Adipose tissue (tissue), 3 donors: ENCODE measurements at regions not wholly inside any gene's neighbourhood (a gene's known extent, or its start where the extent isn't known, plus 50 kb on each side); places are given as distances from the start of the nearest gene placed in this dataset.

Experiments
- H3K27ac ChIP-seq: one replicate; pipeline ENCODE4 v1.5.1; 2013; ENCODE audit warnings: low read depth, low read length
- WGBS, 3 donors: extraction: QIAGEN DNeasy Blood & Tissue Kit; methylation state at CpG; one replicate each; pipeline ENCODE4 v1.1.7; 2013; 5-methylcytosine and 5-hydroxymethylcytosine counted together
- donor health status: healthy with polysubstance abuse.
- donor health status: Bipolar disorder and iron deficiency.
- donor health status: healthy.

DNA sequence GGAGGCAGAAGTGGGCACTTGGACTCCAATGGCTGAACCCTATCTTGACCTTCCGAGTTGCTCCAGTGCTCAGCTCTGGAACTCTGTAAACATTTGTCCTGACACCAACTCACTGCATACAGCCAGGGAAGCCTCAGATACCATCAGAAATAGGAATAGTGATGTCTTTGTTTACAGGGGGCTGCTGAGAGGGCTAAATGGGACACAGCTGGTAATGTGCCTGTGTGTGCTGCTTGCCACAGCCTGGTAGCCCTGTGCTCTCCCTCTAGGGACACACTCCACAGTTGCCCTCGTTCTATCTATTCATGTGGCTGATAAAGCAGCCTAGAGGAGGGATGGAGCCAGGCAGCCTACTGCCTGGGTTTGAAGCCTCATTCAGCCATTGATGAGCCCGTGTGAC, 559.8 kb downstream of the MIAT start:
- WGBS, 3 donors = 53 to 83% (median 79%) methylated on average over 3 of the region's 3 CpGs
- no peak overlapping the region for H3K27ac ChIP-seq

DNA sequence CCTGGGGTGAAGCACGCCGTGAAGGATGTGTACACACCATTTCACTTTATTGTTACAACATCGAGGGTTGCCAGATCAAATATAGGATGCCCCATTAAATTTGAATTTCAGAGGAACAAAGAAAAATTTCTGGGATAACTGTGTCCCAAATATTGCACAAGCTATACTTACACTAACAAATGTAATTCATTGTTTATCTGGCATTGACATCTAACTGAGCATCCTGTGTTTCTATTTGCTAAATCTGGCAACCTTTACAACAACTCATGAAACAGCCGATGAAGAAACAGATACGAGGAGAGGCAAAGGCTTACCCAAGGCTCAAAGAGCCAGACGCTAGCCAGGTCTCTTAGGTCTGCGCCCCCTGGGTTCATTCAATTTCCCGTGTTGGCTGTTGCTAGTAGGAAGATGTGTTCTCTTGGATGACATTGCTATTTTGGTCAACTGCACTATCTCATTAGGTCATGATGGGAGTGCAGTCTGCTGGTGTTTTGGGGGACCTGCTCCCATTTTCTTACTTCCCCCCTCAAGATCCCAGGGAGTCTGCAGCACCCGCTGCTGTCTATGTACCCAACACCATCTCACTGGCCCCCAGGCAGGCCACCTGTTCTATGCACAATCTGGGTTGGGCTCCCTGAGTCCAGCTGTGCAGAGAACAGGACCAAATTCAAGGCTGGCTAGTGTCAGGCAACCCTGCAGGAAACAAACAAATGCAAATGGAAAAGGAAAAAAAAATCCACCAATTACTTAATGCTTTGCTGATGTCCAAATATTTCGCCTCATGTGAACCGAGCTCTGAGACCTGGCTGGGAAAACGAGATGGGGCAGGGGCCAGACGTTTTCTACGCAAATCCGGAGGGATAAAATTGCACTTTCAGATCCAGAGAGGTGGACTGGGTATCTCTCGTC, 560.9 kb downstream of the MIAT start:
- H3K27ac ChIP-seq = no peak overlapping the region

DNA sequence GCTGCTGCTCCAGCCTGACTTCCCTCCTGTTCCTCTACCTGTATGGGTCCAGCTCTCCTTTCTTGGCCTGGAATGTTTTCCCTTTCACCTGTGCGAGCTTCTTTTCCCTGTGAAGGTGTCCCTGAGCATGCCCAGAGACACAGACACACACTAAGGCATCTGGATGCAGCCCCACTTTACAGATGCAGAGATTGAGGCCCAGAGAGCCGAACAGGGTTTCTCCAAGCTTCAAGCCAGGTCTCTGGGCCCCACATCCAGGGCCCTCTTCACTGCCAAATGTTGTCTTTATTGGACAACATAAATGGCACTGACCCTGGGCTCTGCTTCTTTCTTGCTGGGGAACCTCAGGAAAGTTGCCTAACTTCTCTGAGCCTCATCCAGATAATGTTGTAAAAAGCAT, 561.6 kb downstream of the MIAT start:
- H3K27ac ChIP-seq = no peak overlapping the region
- WGBS, 3 donors = 74 to 87% (median 80%) methylated on average over 2 of the region's 2 CpGs

More for the DNA sequence above, 560.9 kb downstream of the MIAT start:
- 56 to 75% (median 58%) methylated on average over 16 of the region's 16 CpGs for WGBS, 3 donors

DNA sequence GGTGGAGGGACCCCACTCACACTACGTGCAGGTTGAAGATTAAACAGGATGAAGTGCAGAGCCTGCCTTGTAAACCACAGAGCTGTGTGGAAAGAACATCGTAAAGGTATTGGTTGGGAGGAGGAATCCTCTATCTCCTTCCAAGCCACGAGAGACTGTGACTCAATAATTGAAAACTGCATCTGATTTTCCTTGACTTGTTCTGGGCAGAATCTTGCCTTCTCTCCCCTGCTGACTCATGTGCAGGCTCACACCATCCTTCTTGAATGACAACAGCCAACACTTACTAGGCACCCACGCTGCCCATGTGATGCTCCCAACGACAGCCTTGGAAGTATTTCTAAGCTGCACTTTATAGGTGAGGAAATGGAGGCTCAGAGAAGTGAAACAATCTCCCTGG, 563.0 kb downstream of the MIAT start:
- H3K27ac ChIP-seq = no peak overlapping the region
- WGBS, 3 donors = 47 to 63% (median 55%) methylated on average over 5 of the region's 5 CpGs

DNA sequence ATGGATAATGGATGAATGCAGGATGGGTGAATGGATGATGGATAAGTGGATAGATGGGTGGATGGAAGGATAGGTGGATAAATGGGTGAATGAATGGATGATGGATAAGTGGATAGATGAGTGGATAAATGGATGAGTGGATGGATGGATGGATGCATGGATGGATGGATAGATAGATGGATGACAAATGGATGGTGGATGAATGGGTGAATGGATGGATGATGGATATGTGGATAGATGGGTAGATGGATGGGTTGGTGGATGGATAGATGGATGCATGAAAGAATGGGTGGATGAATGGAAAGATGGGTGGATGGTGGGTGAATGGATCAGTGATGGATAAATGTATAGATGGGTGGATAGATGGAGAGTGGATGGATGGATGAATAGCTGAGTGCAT, 564.8 kb downstream of the MIAT start:
- no peak overlapping the region for H3K27ac ChIP-seq

DNA sequence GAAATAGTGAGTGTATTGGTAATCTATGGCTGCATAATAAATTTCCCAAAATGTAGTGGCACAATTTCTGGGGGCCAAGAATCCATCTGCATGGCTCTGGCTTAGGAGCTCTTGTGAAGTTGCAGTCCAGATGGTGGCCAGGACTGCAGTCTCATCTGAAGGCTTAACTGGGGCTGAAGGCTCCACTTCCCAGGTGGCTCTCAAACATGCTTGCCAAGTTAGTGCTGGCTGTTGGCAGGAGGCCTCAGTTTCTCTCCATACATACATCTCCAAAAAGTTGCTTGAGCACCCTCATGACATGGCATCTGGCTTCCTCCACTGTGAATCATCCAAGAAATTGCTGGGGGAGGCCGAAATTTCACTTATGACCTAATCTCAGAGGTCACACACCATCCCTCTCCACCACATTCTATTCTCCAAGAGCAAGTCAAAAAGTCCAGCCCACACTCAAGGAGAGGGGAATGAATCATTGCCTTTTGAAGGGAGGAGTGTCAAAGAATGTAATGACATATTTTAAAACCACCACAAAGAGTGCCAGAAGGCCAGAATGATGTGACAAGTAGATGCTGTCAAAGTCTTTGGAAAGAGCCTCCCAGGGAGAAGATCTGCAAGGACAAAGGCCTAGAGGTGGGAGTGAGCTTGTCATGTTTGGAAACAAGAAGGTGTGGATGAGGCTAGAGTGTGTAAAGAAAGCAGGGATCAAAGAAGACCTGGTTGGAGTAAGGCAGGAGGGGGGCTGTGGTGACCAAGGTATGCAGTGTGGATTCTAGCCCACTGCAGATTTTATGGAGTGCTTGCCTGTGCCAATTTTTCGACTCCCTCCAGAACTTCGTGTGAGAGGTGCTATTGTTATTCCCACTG, 566.2 kb downstream of the MIAT start:
- no peak overlapping the region for H3K27ac ChIP-seq
- WGBS, 3 donors = 46 to 66% (median 55%) methylated on average over 3 of the region's 3 CpGs

DNA sequence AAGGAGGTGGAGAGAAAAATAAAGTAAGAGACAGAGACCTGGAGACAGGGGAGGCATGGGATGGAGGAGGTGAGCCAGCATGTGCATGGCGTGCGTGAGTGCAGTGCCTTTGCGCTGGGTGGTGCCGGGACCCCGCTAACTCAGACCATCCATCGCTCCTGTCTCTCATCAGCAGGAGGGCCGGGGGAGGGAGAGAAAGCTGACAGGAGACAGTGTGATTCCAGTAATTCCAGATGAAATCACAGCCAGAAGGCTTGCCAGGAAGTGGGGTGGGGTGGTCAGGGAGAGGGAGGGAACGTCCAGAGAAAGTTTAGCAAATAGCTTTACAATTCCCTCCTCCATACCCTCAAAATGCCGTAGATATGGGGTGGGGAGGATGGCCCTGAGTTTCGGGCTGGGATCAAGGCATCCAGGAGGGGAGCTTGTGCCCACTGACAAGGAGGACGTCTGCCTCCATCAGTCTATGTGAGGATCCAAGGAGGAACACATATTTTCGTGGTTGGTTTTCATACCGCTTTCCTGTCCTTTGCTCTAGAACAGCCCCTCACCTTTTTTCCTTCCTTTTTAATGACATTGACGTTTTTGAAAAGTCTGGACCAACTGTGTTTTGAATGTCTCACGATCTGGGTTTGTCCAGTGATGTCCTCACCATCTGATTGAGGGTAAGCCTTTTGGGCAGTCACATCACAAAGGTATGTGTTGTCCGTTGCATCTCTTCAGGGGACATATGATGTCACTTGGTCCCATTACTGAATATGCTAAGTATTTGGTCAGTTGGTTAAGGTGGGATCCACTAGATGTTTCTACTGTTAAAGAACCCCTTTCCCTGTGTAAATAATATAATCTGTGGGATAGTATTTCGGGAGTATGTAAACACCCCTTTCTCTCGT, 567.3 kb downstream of the MIAT start:
- WGBS, 3 donors = 28 to 54% (median 35%) methylated on average over 18 of the region's 18 CpGs
- H3K27ac ChIP-seq = peak overlapping the region; percentile 32

DNA sequence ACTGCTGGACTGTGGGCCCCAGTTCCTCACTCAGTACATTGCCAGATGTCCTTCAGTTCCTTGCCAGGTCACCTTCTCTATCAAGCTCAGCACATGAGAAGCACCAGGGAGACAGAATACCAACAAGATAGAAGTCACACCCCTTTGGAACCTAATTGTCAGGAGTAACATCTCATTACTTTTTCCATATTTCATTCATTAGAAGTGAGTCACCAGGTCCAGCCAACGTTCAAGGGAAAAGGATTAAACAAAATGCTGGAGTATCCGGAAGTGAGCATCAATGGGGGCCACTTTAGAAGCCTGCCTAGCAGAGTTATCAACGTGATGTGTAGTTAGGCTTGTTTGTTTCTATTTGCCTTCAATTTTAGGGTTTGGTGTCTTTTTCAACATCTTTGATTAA, 569.3 kb downstream of the MIAT start:
- 69 to 81% (median 71%) methylated on average over 3 of the region's 3 CpGs for WGBS, 3 donors
- no peak overlapping the region for H3K27ac ChIP-seq

DNA sequence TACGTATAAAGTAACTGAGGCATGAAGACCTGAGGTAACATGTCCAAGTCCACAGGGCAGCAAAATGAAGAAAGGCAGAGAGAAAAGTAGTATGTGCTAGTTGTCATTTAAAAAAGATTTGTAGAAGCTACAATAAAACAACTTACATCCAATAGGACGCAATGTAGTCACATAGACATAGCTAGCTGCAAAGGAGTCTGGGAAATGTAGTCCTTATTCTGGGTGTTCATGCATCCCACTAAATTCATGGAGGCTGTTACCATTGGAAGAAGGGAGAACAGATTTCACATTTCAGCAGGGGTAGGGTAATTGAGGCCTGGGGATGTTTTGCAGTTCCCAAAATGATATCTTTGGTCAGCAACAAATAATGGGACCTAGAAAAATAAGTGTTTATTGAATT, 571.4 kb downstream of the MIAT start:
- 73 to 92% (median 77%) methylated on average over 2 of the region's 2 CpGs for WGBS, 3 donors
- H3K27ac ChIP-seq = no peak overlapping the region

DNA sequence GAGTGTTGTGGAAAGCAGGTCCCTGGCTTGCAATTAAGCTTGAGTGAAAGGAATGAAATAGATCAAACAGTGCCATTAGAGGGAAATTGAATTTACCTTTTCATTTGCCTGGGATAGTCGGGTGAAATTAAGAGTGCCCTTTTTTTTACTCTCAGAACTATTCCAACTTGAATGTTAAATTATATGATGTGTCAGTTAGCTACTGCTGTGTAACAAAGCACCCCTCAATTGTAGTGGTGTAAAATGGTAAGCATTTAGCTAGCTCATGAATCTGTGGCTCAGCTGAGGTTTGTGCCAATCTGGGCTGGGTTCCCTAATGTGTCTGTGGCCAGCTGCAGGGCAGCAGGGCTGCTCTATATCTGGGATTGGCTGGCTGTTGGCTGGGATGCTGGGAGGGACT, 571.4 kb downstream of the MN1 start:
- no peak overlapping the region for H3K27ac ChIP-seq
- WGBS, 3 donors = 91 to 97% (median 95%) methylated on average over 1 of the region's 1 CpG

DNA sequence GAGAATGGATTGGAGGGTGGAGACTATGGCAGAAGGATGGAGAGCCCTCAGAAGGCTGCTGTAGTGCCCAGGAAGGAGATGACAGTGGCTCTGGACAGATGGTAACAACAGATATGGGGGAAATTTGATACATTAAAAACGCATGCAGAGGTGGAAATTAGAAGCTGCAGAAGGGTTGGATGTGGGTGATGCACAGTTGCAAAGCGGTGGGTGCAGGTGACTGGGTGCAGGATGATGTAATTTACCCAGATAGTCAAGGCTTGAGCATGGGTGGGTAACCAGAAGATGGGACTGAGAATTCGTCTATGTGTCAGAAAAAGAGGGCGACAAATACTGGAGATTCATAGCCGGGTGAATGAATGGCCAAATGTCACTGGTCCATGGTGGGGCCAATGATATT, 570.3 kb downstream of the MN1 start:
- WGBS, 3 donors = 83 to 91% (median 88%) methylated on average over 5 of the region's 5 CpGs
- H3K27ac ChIP-seq = no peak overlapping the region

DNA sequence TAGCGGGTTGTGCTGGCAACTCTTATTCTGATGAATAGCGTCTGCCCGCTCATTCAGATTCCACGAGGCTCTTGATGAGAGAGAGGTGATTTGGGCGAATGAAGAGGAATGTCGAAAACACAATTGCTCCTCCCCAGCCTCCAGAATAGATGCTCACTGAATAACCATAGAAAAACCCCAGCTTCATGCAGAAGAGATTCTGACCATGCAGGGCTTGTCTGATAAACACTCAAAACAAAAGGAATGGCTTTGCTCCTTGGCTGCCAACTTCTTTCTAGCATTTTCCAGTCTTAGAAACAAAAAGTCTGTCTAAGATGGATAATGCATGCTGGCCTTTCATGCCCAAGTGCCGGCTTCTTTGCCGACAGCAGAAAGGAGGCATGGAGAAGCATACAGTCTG, 569.5 kb downstream of the MN1 start:
- no peak overlapping the region for H3K27ac ChIP-seq
- WGBS, 3 donors = 73 to 78% (median 75%) methylated on average over 8 of the region's 8 CpGs

DNA sequence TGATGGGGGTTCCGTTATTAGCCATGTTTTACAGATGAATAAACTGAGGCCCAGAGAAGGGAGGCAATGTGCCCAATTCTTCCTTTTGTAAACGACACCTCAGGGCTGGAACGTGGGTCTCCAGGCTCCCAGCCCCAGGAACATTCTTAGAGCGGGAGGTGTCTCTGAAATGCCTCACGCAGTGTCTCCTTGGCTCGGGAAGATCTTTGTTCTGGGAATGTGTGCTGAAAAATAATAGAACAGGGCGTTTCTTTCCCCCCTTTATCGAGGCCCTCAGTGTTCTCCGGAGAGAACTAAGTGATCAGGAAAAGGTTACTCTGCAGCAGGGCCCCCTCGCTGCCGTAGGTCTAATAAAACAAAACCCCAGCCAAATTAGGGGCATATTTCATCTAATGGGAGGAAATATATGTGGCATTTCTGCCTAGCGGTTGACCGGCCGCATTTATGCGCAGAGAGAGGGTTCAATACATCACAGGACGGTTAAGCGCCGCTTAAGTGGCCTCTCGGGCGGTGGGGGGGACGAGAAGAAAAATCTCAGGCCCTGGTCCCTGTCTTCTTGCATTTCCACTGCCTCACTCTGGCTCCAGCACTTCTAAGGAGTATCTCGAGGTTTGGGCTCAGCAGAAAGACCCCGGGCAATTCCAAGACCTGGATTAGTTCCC, 564.3 kb downstream of the MN1 start:
- WGBS, 3 donors = 84 to 87% (median 85%) methylated on average over 23 of the region's 23 CpGs
- no peak overlapping the region for H3K27ac ChIP-seq

DNA sequence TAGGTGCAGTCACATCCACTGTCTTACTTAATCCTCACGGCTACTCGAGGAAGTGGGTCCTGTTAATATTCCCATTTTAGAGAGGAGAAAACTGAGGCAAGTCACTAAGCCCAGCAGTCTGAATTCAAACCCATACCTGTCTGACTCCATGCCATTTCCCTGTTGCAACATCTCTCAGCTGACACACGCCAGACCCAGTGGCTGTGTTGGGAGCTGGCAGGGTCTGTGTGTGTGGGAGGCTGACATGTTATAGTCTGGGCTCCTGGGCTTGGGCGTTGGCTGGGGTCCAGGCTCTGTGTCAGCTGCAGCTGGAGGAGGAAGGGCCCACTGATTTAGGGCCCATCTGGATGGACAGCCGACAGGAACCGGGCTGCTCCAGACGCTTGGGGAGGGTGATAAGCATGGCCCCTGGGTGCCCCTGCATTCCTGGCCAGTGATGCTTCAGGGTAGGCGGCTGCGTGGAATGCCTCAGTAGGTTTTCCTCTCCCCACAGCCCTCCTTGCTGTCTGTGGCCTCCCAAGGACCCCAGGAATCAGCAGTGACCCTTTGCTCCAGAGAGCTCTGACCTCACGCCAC, 562.5 kb downstream of the MN1 start:
- 29 to 46% (median 38%) methylated on average over 10 of the region's 10 CpGs for whole genome bisulfite sequencing, 3 donors

DNA sequence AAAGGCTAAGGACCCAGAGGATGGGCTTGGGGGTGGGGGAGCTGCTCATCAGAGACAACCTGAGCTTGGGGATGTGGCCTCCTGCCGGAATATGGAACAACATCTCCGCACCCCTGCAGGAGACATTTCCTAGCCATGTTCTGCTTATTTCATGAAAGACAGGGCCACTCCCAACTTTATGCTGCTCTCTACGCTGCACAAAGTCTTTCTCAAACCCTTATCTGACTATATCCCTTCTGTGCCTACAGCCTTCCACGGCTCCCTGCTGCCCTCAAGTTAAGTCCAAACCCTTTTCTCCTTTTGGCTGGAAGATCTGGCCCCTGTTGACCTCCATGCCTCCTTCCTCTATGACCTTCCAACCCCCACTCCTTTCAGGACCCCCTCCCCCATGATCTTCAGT, 562.0 kb downstream of the MN1 start:
- no peak overlapping the region for H3K27ac ChIP-seq
- WGBS, 3 donors = 46 to 70% (median 66%) methylated on average over 4 of the region's 4 CpGs

More for the DNA sequence above, 562.5 kb downstream of the MN1 start:
- H3K27ac ChIP-seq = no peak overlapping the region

DNA sequence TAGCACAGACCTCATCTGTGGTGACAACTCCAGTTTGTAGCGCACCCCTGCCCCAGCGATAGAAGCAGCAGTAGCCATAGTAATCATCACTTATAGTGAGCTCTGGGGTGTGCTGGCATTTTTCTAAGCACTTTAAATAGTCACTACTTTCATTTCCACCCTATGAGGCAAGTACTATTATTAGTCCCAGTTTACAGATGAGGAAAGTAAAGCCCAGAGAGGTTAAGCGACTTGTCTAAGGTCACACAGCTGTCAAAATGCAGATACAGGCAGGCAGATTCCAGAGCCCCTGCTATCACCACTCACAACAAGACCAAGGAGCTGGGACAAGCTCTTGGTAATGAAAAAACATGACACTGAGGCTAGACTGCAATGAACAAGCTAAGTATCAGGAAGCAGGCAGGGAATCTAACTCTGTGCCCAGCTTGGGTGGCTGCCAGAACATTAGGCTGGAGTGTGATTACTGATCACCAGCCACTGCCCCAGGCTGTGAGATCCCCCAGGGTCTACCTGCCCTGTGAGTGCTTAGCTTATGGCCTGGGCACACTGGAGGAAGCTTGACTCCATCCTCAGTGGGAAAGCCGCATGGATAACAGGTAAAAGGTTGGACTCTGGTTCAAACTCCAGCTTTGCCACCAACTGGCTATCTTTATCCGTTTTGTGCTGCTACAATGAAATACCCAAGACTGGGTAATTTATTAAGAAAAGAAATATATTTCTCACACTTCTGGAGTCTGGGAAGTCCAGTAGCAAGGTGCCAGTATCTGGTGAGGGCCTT, 561.1 kb downstream of the MN1 start:
- 66 to 93% (median 70%) methylated on average over 5 of the region's 5 CpGs for WGBS, 3 donors

More for the DNA sequence above, 561.1 kb downstream of the MN1 start:
- H3K27ac ChIP-seq = no peak overlapping the region
